Cardiac muscle cell (in vitro differentiated cells and primary cell): ENCODE measurements at regions not wholly inside any gene's neighbourhood (a gene's known extent, or its start where the extent isn't known, plus 50 kb on each side); places are given as distances from the start of the nearest gene placed in this dataset.

Experiments
- DNase-seq, 2 donors: peaks; one replicate each; pipeline versions ENCODE4 v3.0.0 to v3.0.0-alpha.2; 2010 to 2017; ENCODE audit warnings: low read depth in 1 of 2, low spot score in 1 of 2
- H3K27ac ChIP-seq: fragments of 200-600 bp; sonication (generic); 2 replicates; pipeline ENCODE4 v1.5.1; 2016
- H3K27me3 ChIP-seq: fragments of 200-600 bp; sonication (generic); 2 replicates; pipeline ENCODE4 v1.6.0; 2016; ENCODE audit warnings: control low read depth
- H3K36me3 ChIP-seq: fragments of 200-600 bp; sonication (generic); 2 replicates; pipeline ENCODE4 v1.5.1; 2016; ENCODE audit warnings: control low read depth
- H3K4me1 ChIP-seq: fragments of 200-600 bp; sonication (generic); 2 replicates; pipeline ENCODE4 v1.8.1; 2017; ENCODE audit warnings: low read depth, mild to moderate bottlenecking, mixed run types
- H3K4me3 ChIP-seq: fragments of 200-600 bp; sonication (generic); 2 replicates; pipeline ENCODE4 v1.5.1; 2016; ENCODE audit warnings: mild to moderate bottlenecking
- H3K9me3 ChIP-seq: fragments of 200-600 bp; sonication (generic); 2 replicates; pipeline ENCODE4 v1.5.1; 2017; ENCODE audit warnings: low read depth, mild to moderate bottlenecking, control low read depth
- TF ChIP-seq, protein P1 (sequence below): IDR thresholded peaks from 2 replicates; pipeline ENCODE4 v1.5.1; 2012; ENCODE audit warnings: low read depth, mild to moderate bottlenecking, low read length

DNA sequence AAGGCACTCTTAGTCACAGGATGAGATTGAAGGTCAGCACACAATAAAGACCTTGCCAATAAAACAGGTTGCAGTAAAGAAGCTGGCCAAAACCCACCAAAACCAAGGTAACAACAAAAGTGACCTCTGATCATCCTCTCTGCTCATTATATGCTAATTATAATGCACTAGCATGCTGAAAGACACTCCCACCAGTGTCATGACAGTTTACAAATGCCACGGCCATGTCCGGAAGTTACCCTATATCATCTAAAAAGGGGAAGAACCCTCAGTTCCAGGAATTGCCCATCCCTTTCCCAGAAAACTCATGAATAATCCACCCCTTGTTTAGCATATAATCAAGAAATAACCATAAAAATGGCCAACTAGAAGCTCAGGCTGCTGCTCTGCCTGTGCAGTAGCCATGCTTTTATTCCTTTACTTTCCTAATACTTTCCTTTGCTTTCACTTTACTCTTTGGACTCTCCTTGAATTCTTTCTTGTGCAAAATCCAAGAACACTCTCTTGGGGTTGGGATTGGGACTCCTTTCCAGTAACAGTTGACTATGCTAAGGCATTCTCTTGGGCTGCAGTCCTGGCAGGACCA, 527.3 kb upstream of the MAP3K7 start:
- no peaks in the 10 kb centered on the region for H3K36me3 ChIP-seq
- H3K9me3 ChIP-seq, result no peaks in the 10 kb centered on the region
- no peaks in the 10 kb centered on the region for H3K4me1 ChIP-seq
- H3K27ac ChIP-seq, result no peak overlapping the region
- TF ChIP-seq, protein P1, sequence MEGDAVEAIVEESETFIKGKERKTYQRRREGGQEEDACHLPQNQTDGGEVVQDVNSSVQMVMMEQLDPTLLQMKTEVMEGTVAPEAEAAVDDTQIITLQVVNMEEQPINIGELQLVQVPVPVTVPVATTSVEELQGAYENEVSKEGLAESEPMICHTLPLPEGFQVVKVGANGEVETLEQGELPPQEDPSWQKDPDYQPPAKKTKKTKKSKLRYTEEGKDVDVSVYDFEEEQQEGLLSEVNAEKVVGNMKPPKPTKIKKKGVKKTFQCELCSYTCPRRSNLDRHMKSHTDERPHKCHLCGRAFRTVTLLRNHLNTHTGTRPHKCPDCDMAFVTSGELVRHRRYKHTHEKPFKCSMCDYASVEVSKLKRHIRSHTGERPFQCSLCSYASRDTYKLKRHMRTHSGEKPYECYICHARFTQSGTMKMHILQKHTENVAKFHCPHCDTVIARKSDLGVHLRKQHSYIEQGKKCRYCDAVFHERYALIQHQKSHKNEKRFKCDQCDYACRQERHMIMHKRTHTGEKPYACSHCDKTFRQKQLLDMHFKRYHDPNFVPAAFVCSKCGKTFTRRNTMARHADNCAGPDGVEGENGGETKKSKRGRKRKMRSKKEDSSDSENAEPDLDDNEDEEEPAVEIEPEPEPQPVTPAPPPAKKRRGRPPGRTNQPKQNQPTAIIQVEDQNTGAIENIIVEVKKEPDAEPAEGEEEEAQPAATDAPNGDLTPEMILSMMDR, result no peak
- no peak for DNase-seq
- no peak overlapping the region for H3K4me3 ChIP-seq
- no peaks in the 10 kb centered on the region for H3K27me3 ChIP-seq

DNA sequence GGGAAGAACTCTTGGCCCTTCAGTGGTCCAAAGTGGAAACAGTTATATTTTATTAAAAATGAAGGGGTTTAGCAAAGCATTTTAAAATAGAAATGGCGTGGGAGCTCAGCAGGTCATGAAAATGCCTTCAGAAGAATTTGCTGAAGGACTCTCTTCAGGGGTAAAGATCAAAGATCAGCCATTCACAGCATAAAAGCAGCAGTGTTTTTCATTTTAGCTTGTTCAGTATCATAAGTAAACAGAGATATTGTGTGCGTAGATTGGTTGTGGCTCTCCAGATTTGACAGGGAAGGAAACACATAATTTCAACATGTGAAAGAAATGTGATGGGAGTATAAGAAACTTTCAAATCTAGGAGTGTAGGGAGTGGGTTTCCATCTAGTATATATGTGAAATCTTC, 519.2 kb upstream of the MAP3K7 start:
- no peaks in the 10 kb centered on the region for H3K27me3 ChIP-seq
- H3K9me3 ChIP-seq, result no peaks in the 10 kb centered on the region
- no peak overlapping the region for H3K27ac ChIP-seq
- no peaks in the 10 kb centered on the region for H3K36me3 ChIP-seq
- TF ChIP-seq, protein P1, result no peak
- no peak overlapping the region for H3K4me3 ChIP-seq
- no peak for DNase-seq
- H3K4me1 ChIP-seq, result no peaks in the 10 kb centered on the region

DNA sequence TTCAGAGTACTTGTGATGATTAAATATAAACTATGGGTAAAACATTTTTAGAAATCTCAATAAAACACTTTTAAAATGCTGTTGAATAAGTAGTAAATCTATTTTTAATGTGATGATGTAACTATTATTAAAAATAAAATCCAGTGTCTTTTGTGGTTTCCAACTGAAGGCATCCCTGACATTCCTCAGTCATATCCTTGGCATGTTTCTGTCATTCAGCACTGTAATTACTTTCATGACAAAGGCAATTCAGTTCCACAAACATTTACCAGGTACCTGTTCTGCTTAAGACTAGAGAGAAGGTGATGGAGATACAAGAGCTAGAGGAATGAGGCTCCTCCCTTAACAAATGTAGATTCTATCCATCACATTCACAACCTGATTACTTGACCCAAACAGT, 518.7 kb upstream of the MAP3K7 start:
- TF ChIP-seq, protein P1, result no peak
- DNase-seq, result no peak

DNA sequence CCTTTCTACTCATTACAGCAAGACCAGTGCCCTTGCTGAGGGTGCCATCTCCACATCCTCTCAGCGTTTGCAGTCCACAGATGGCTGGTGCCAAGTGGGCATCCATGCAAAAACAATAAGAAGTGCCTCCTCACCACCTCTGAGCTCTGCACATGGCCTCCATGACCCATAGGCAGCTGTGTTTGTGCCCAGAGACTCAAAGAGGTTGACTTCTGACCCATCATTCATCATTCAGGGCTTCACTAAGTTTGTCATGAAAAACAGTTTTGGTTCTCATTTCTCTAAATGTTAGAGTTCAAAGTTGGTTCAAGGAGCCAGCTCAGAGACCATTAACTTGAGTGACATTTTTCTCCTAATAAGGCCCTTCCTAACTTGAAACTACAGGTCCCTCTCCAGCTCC, 512.6 kb upstream of the MAP3K7 start:
- Histone ChIP-seq H3K9me3 (no peaks in the 10 kb centered on the region), H3K4me1 (peaks cover 10% of the 10 kb centered on the region), H3K27ac (no peak overlapping the region), H3K36me3 (no peaks in the 10 kb centered on the region), H3K27me3 (no peaks in the 10 kb centered on the region), H3K4me3 (no peak overlapping the region)
- no peak for DNase-seq
- TF ChIP-seq, protein P1, result no peak

More for the DNA sequence above, 518.7 kb upstream of the MAP3K7 start:
- H3K4me1 ChIP-seq, result no peaks in the 10 kb centered on the region
- no peak overlapping the region for H3K27ac ChIP-seq
- no peaks in the 10 kb centered on the region for H3K27me3 ChIP-seq
- no peaks in the 10 kb centered on the region for H3K9me3 ChIP-seq
- no peak overlapping the region for H3K4me3 ChIP-seq
- no peaks in the 10 kb centered on the region for H3K36me3 ChIP-seq

DNA sequence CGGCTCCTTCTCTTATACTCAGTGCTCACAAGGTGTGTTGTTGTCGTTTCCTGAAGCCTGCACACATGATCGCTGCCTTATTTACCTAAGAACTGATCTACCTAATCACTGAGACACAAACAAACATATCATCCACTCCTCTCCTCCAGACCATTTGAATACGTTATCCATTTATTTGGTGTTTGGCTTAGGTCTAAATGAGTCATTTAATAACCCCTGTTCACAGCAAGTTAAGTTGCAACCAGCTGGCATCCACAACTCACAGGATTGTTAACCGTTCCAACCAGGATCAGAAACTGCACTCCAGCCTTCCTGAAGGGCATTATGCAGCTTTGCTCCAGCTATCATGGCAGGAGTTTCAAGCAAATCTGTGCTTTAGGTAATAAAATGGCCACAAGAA, 511.1 kb upstream of the MAP3K7 start:
- Histone ChIP-seq H3K36me3 (no peaks in the 10 kb centered on the region), H3K9me3 (no peaks in the 10 kb centered on the region), H3K4me3 (no peak overlapping the region), H3K27ac (no peak overlapping the region), H3K27me3 (no peaks in the 10 kb centered on the region), H3K4me1 (peaks cover 10% of the 10 kb centered on the region)
- TF ChIP-seq, protein P1, result no peak
- DNase-seq, result no peak
